Vagina (tissue), 2 donors: ENCODE measurements at regions not wholly inside any gene's neighbourhood (a gene's known extent, or its start where the extent isn't known, plus 50 kb on each side); places are given as distances from the start of the nearest gene placed in this dataset.

ENCODE experiments used
- DNase-seq, 2 donors: peaks; one replicate each; pipeline ENCODE4 v3.0.0-alpha.2; 2017; ENCODE audit errors: extremely low spot score in 2 of 2
- H3K27ac ChIP-seq: fragments of 200-600 bp; sonication (generic); one replicate; pipeline ENCODE4 v1.5.1; 2019
- H3K27me3 ChIP-seq: fragments of 200-600 bp; sonication (generic); one replicate; pipeline ENCODE4 v1.5.1; 2019
- H3K36me3 ChIP-seq, 2 donors: fragments of 200-600 bp; sonication (generic); one replicate each; pipeline ENCODE4 v1.5.1; 2017 to 2019
- H3K4me1 ChIP-seq: fragments of 200-600 bp; sonication (generic); one replicate; pipeline ENCODE4 v1.5.1; 2019
- H3K4me3 ChIP-seq, 2 donors: fragments of 200-600 bp; sonication (generic); 1 replicate in 1 of 2; 2 replicates in 1 of 2; pipeline ENCODE4 v1.5.1; 2016 to 2019
- H3K9me3 ChIP-seq: fragments of 200-600 bp; sonication (generic); one replicate; pipeline ENCODE4 v1.5.1; 2019
- CTCF ChIP-seq, 3 experiments: fragments of 450-650 bp in 2 of 3; fragments of 200-600 bp in 1 of 3; sonication (generic) in 1 of 3; IDR thresholded peaks; one replicate each; pipeline ENCODE4 v1.5.1; 2017 to 2019; ENCODE audit warnings: antibody characterized with exemption in 3 of 3, mild to moderate bottlenecking in 2 of 3, moderate library complexity in 2 of 3
- POLR2A ChIP-seq, 2 donors: fragments of 450-650 bp; IDR thresholded peaks; one replicate each; pipeline ENCODE4 v1.6.1; 2017; ENCODE audit warnings: antibody characterized with exemption in 2 of 2, mild to moderate bottlenecking in 2 of 2, moderate library complexity in 2 of 2
- POLR2AphosphoS5 ChIP-seq, 2 donors: sonication (generic); formaldehyde crosslinking; IDR thresholded peaks; one replicate each; pipeline ENCODE4 v1.9.0; 2017; ENCODE audit warnings: antibody characterized with exemption in 2 of 2, mild to moderate bottlenecking in 2 of 2, low read depth in 1 of 2; ENCODE audit not compliant: insufficient read depth in 1 of 2
- intact Hi-C: fragments of 100-400 bp; cut with DNase I; formaldehyde crosslinking; loops from one replicate; pipeline ENCODE4 v1.15.1; 2023

- Histone ChIP-seq H3K27me3 (no peaks in the 10 kb centered on the region), H3K4me3 (no peak overlapping the region), H3K36me3 (no peaks in the 10 kb centered on the region), H3K27ac (no peak overlapping the region), H3K4me1 (peaks cover 12% of the 10 kb centered on the region), H3K9me3 (no peaks in the 10 kb centered on the region)
- intact Hi-C loops = loop anchor here (10.0 kb wide), 1 partner anchor 402 kb away; the partner anchor contains the start of genes CENPL and DARS2
- no peak for DNase-seq
- TF ChIP-seq CTCF (IDR thresholded peaks at IDR 0.05) (no peak), POLR2AphosphoS5 (IDR thresholded peaks at IDR 0.05; ENCODE audit: insufficient read depth in 1 of 2, low read depth in 1 of 2) (no peak), POLR2A (IDR thresholded peaks at IDR 0.05) (no peak)
These were observed 54.6 kb upstream of the PRDX6 start for GRCh38 chr1:173422456-173422976.

- no peaks in the 10 kb centered on the region for H3K27me3 ChIP-seq
- H3K27ac ChIP-seq = no peak overlapping the region
- no peak overlapping the region for H3K4me3 ChIP-seq
- DNase-seq = no peak
- no peak for TF ChIP-seq POLR2A (IDR thresholded peaks at IDR 0.05)
- no peak for TF ChIP-seq CTCF (IDR thresholded peaks at IDR 0.05)
- no peak for TF ChIP-seq POLR2AphosphoS5 (IDR thresholded peaks at IDR 0.05; ENCODE audit: insufficient read depth in 1 of 2, low read depth in 1 of 2)
- H3K4me1 ChIP-seq = peaks cover 12% of the 10 kb centered on the region
- no peaks in the 10 kb centered on the region for H3K36me3 ChIP-seq
- no peaks in the 10 kb centered on the region for H3K9me3 ChIP-seq
- intact Hi-C loops = loop anchor here (10.0 kb wide), 1 partner anchor 402 kb away; the partner anchor contains the start of genes CENPL and DARS2
These were observed 53.8 kb upstream of the PRDX6 start for GRCh38 chr1:173423291-173423690.

- TF ChIP-seq CTCF (IDR thresholded peaks at IDR 0.05) (no peak), POLR2AphosphoS5 (IDR thresholded peaks at IDR 0.05; ENCODE audit: insufficient read depth in 1 of 2, low read depth in 1 of 2) (no peak), POLR2A (IDR thresholded peaks at IDR 0.05) (no peak)
- Histone ChIP-seq H3K36me3 (no peaks in the 10 kb centered on the region), H3K4me1 (peaks cover 14% of the 10 kb centered on the region), H3K9me3 (no peaks in the 10 kb centered on the region), H3K27ac (no peak overlapping the region), H3K4me3 (no peak overlapping the region), H3K27me3 (no peaks in the 10 kb centered on the region)
- DNase-seq = no peak
- intact Hi-C loops = loop anchor here (10.0 kb wide), 1 partner anchor 401 kb away; the partner anchor contains the start of genes CENPL and DARS2
These were observed 53.0 kb upstream of the PRDX6 start for GRCh38 chr1:173424143-173424542.

GRCh38 chr1:173424782-173425407, 52.2 kb upstream of the PRDX6 start:
- TF ChIP-seq CTCF (IDR thresholded peaks at IDR 0.05) (no peak), POLR2AphosphoS5 (IDR thresholded peaks at IDR 0.05; ENCODE audit: insufficient read depth in 1 of 2, low read depth in 1 of 2) (peak in 1 of 2 donors; percentile 11), POLR2A (IDR thresholded peaks at IDR 0.05) (no peak)
- intact Hi-C loops = loop anchor here (10.0 kb wide), 1 partner anchor 400 kb away; the partner anchor contains the start of genes CENPL and DARS2

GRCh38 chr1:173426057-173426456, 51.1 kb upstream of the PRDX6 start:
- intact Hi-C loops = loop anchor here (10.0 kb wide), 1 partner anchor 399 kb away; the partner anchor contains the start of genes CENPL and DARS2

More at GRCh38 chr1:173424782-173425407, 52.2 kb upstream of the PRDX6 start:
- Histone ChIP-seq H3K4me3 (no peak overlapping the region), H3K9me3 (no peaks in the 10 kb centered on the region), H3K36me3 (no peaks in the 10 kb centered on the region), H3K27ac (no peak overlapping the region), H3K27me3 (no peaks in the 10 kb centered on the region), H3K4me1 (peaks cover 17% of the 10 kb centered on the region)
- no peak for DNase-seq

More at GRCh38 chr1:173426057-173426456, 51.1 kb upstream of the PRDX6 start:
- Histone ChIP-seq H3K9me3 (no peaks in the 10 kb centered on the region), H3K4me3 (no peak overlapping the region), H3K4me1 (peaks cover 21% of the 10 kb centered on the region), H3K27ac (no peak overlapping the region), H3K27me3 (no peaks in the 10 kb centered on the region), H3K36me3 (no peaks in the 10 kb centered on the region)
- TF ChIP-seq POLR2AphosphoS5 (IDR thresholded peaks at IDR 0.05; ENCODE audit: insufficient read depth in 1 of 2, low read depth in 1 of 2) = no peak
- TF ChIP-seq CTCF (IDR thresholded peaks at IDR 0.05) = no peak
- no peak for TF ChIP-seq POLR2A (IDR thresholded peaks at IDR 0.05)
- DNase-seq = no peak
